B cell (primary cell): ENCODE measurements at regions not wholly inside any gene's neighbourhood (a gene's known extent, or its start where the extent isn't known, plus 50 kb on each side); places are given as distances from the start of the nearest gene placed in this dataset.

Experiments
- ATAC-seq: fragments of 200-7000 bp; cut with Tn5 transposase; one replicate; pipeline ENCODE4 v1.10.0; 2021; ENCODE audit warnings: low read depth, mild to moderate bottlenecking, moderate number of reproducible peaks, moderate library complexity
- CTCF ChIA-PET: fragments of 350-600 bp; sonication (Branson Sonifier 250); formaldehyde crosslinking; loops from one replicate; lab custom pipeline; 2021; ENCODE audit warnings: antibody characterized with exemption, inconsistent platforms; lab: Charles Lee
- POLR2A ChIA-PET: fragments of 350-600 bp; sonication (Branson Sonifier 250); formaldehyde crosslinking; loops from one replicate; lab custom pipeline; 2021; ENCODE audit warnings: antibody characterized with exemption; lab: Charles Lee
- DNase-seq: peaks from one replicate; pipeline ENCODE4 v3.0.0; 2013
- H2AFZ ChIP-seq: 2 replicates; pipeline ENCODE4 v1.6.1; 2012; ENCODE audit warnings: mild to moderate bottlenecking, low read depth, low read length; ENCODE audit not compliant: insufficient read depth, poor library complexity, severe bottlenecking
- H3K27ac ChIP-seq, 2 donors: 1 replicate in 1 of 2; 2 replicates in 1 of 2; pipeline ENCODE4 v1.5.1; 2012 to 2013; ENCODE audit warnings: low read length in 2 of 2, mild to moderate bottlenecking in 2 of 2, moderate library complexity in 1 of 2
- H3K27me3 ChIP-seq, 4 experiments: fragments of 200-600 bp in 1 of 4; sonication (generic) in 1 of 4; replicated peaks in 1 of 4; 1 replicate in 2 of 4; 2 replicates in 2 of 4; pipeline versions ENCODE4 v1.6.1 to v1.7.0; 2013 to 2016; ENCODE audit warnings: low read length in 3 of 4, mild to moderate bottlenecking in 2 of 4, mixed read lengths in 1 of 4, moderate library complexity in 1 of 4; ENCODE audit not compliant: insufficient read depth in 4 of 4, control insufficient read depth in 3 of 4; ENCODE audit errors: control extremely low read depth in 1 of 4
- H3K36me3 ChIP-seq, 2 experiments: replicated peaks in 1 of 2; 1 replicate in 1 of 2; 2 replicates in 1 of 2; pipeline versions ENCODE4 v1.6.1 to v1.7.1; 2013; ENCODE audit warnings: low read length in 1 of 2; ENCODE audit not compliant: insufficient read depth in 2 of 2, control insufficient read depth in 1 of 2; ENCODE audit errors: control extremely low read depth in 1 of 2, extremely low read depth in 1 of 2
- H3K4me1 ChIP-seq, 2 donors: fragments of 200-600 bp in 1 of 2; sonication (generic) in 1 of 2; 1 replicate in 1 of 2; 2 replicates in 1 of 2; pipeline versions ENCODE4 v1.5.1 to v1.6.1; 2013 to 2017; ENCODE audit warnings: low read length in 2 of 2; ENCODE audit not compliant: control insufficient read depth in 2 of 2, insufficient read depth in 2 of 2
- H3K4me2 ChIP-seq: replicated peaks from 2 replicates; pipeline ENCODE3; 2012; ENCODE audit warnings: mild to moderate bottlenecking, low read depth, low read length; ENCODE audit not compliant: poor library complexity, severe bottlenecking
- H3K4me3 ChIP-seq, 5 experiments: fragments of 200-600 bp in 1 of 5; sonication (generic) in 1 of 5; 1 replicate in 3 of 5; 2 replicates in 2 of 5; pipeline versions ENCODE4 v1.5.1 to v1.7.0; 2011 to 2016; ENCODE audit warnings: low read length in 4 of 5, mild to moderate bottlenecking in 4 of 5, low read depth in 2 of 5, control low read depth in 1 of 5, moderate library complexity in 1 of 5; ENCODE audit not compliant: insufficient read depth in 1 of 5; ENCODE audit errors: control extremely low read depth in 1 of 5, extremely low read depth in 1 of 5
- H3K79me2 ChIP-seq: fragments of 200-600 bp; sonication (generic); one replicate; pipeline ENCODE4 v1.6.0; 2016; ENCODE audit warnings: low read length; ENCODE audit not compliant: control insufficient read depth, insufficient read depth
- H3K9ac ChIP-seq: fragments of 200-600 bp; sonication (generic); 2 replicates; pipeline ENCODE4 v1.6.1; 2017; ENCODE audit warnings: mild to moderate bottlenecking, low read length, moderate library complexity
- H3K9me3 ChIP-seq, 3 donors: one replicate each; pipeline versions ENCODE4 v1.6.1 to v1.7.1; 2013; ENCODE audit warnings: low read length in 2 of 3; ENCODE audit not compliant: control insufficient read depth in 2 of 3, insufficient read depth in 1 of 3; ENCODE audit errors: control extremely low read depth in 1 of 3
- H4K20me1 ChIP-seq: 2 replicates; pipeline ENCODE4 v1.6.0; 2012; ENCODE audit warnings: mild to moderate bottlenecking, low read length; ENCODE audit not compliant: insufficient read depth, control insufficient read depth, poor library complexity, severe bottlenecking
- H3K27ac Mint-ChIP-seq: one replicate; pipeline ENCODE4 v1.8.0; 2021; ENCODE audit warnings: mixed read lengths
- H3K27me3 Mint-ChIP-seq: one replicate; pipeline ENCODE4 v1.8.0; 2021; ENCODE audit warnings: mixed read lengths
- H3K4me1 Mint-ChIP-seq: one replicate; pipeline ENCODE4 v1.8.0; 2021; ENCODE audit warnings: mixed read lengths
- H3K4me3 Mint-ChIP-seq: one replicate; pipeline ENCODE4 v1.8.0; 2021; ENCODE audit warnings: mixed read lengths
- H3K9me3 Mint-ChIP-seq: one replicate; pipeline ENCODE4 v1.8.0; 2022; ENCODE audit warnings: mixed read lengths; ENCODE audit not compliant: insufficient read depth
- CTCF ChIP-seq: fragments of 200-600 bp; IDR thresholded peaks from one replicate; pipeline ENCODE4 v1.8.0; 2022; ENCODE audit warnings: antibody characterized with exemption, mild to moderate bottlenecking
- EZH2 ChIP-seq: IDR thresholded peaks from 2 replicates; pipeline ENCODE4 v1.6.1; 2012; ENCODE audit warnings: borderline replicate concordance, low read depth, mild to moderate bottlenecking, moderate library complexity, low read length; ENCODE audit not compliant: insufficient read depth, poor library complexity, severe bottlenecking
- WGBS: methylation state at CpG from one replicate; pipeline ENCODE4 v1.1.5; 2013; ENCODE audit warnings: missing lambda C conversion rate; ENCODE audit not compliant: insufficient coverage; 5-methylcytosine and 5-hydroxymethylcytosine counted together
- intact Hi-C: fragments of 100-400 bp; cut with micrococcal nuclease; formaldehyde crosslinking; loops from one replicate; pipeline ENCODE4 v1.10.0; 2022

GRCh38 chr3:81436182-81436581 is 325.3 kb downstream of the GBE1 start:
- Histone ChIP-seq H3K27me3 (no peaks in the 10 kb centered on the region), H3K79me2 (no peaks in the 10 kb centered on the region), H2AFZ (no peak overlapping the region), H3K27ac (no peak overlapping the region), H3K9ac (no peak overlapping the region), H3K4me3 (no peak overlapping the region), H3K9me3 (no peaks in the 10 kb centered on the region), H3K36me3 (no peaks in the 10 kb centered on the region), H3K4me1 (no peaks in the 10 kb centered on the region), H4K20me1 (no peaks in the 10 kb centered on the region), H3K4me2 (no peak overlapping the region)
- no peak for TF ChIP-seq CTCF
- no peak for TF ChIP-seq EZH2
- ATAC-seq (no peak), DNase-seq (no peak)
- no peak overlapping the region for H3K27ac Mint-ChIP-seq
- H3K4me1 Mint-ChIP-seq = no peaks in the 10 kb centered on the region
- H3K9me3 Mint-ChIP-seq = peaks cover 4% of the 10 kb centered on the region
- ChIA-PET CTCF (no interaction called here), POLR2A (no interaction called here)
- intact Hi-C loops = no loop called here
- no CpG with 5 or more reads among the region's 3 CpGs for WGBS
- H3K27me3 Mint-ChIP-seq = peaks cover 3% of the 10 kb centered on the region
- no peak overlapping the region for H3K4me3 Mint-ChIP-seq

- Histone ChIP-seq H3K27ac (no peak overlapping the region), H3K4me2 (no peak overlapping the region), H3K27me3 (no peaks in the 10 kb centered on the region), H3K9ac (no peak overlapping the region), H4K20me1 (no peaks in the 10 kb centered on the region), H3K9me3 (no peaks in the 10 kb centered on the region), H3K36me3 (no peaks in the 10 kb centered on the region), H3K4me1 (no peaks in the 10 kb centered on the region), H3K4me3 (no peak overlapping the region), H2AFZ (no peak overlapping the region), H3K79me2 (no peaks in the 10 kb centered on the region)
- ChIA-PET CTCF (no interaction called here), POLR2A (no interaction called here)
- DNase-seq (no peak), ATAC-seq (no peak)
- Mint-ChIP-seq H3K4me3 (no peak overlapping the region), H3K4me1 (no peaks in the 10 kb centered on the region), H3K27ac (no peak overlapping the region), H3K27me3 (peaks cover 3% of the 10 kb centered on the region), H3K9me3 (no peaks in the 10 kb centered on the region)
- intact Hi-C loops = no loop called here
- WGBS = no CpG with 5 or more reads among the region's 1 CpG
- no peak for TF ChIP-seq EZH2
- TF ChIP-seq CTCF = no peak
Observed at GRCh38 chr3:81435050-81435449, 326.4 kb downstream of the GBE1 start.
